H1 (cell line): ENCODE measurements at regions not wholly inside any gene's neighbourhood (a gene's known extent, or its start where the extent isn't known, plus 50 kb on each side); places are given as distances from the start of the nearest gene placed in this dataset.

ENCODE experiments used
- CTCF ChIA-PET: fragments of 300-600 bp; sonication (Branson Sonifier 250); formaldehyde crosslinking; loops from one replicate; lab custom pipeline; 2021; ENCODE audit not compliant: partially characterized antibody; lab: Charles Lee
- POLR2A ChIA-PET: fragments of 300-600 bp; sonication (Branson Sonifier 250); formaldehyde crosslinking; loops from one replicate; lab custom pipeline; 2021; ENCODE audit warnings: inconsistent platforms; ENCODE audit not compliant: partially characterized antibody; lab: Charles Lee
- DNase-seq, 2 experiments: peaks; one replicate each; pipeline versions ENCODE4 v3.0.0 to v3.0.0-alpha.2; 2010 to 2022; ENCODE audit warnings: low spot score in 2 of 2, low read depth in 1 of 2, mixed read lengths in 1 of 2
- FAIRE-seq: peaks from 2 replicates; lab custom pipeline; 2011; peaks lifted over from hg19 to GRCh38; lab: Jason Lieb, UNC
- H2AFZ ChIP-seq: 2 replicates; pipeline ENCODE4 v1.8.1; 2012; ENCODE audit warnings: low read length, inconsistent platforms
- H2AK5ac ChIP-seq: 2 replicates; pipeline ENCODE4 v1.6.1; 2013; ENCODE audit warnings: low read depth, low read length
- H2BK120ac ChIP-seq: replicated peaks from 2 replicates; pipeline ENCODE3; 2013; ENCODE audit warnings: low read depth, low read length, inconsistent platforms
- H2BK12ac ChIP-seq: 2 replicates; pipeline ENCODE4 v1.6.1; 2013; ENCODE audit warnings: low read depth, low read length
- H2BK15ac ChIP-seq: 2 replicates; pipeline ENCODE4 v1.6.1; 2013; ENCODE audit warnings: low read length
- H2BK20ac ChIP-seq: 2 replicates; pipeline ENCODE4 v1.6.1; 2013; ENCODE audit warnings: low read length
- H2BK5ac ChIP-seq: 2 replicates; pipeline ENCODE4 v1.6.1; 2013; ENCODE audit warnings: low read depth, low read length
- H3K14ac ChIP-seq: 2 replicates; pipeline ENCODE4 v1.6.1; 2013; ENCODE audit warnings: inconsistent platforms; ENCODE audit not compliant: insufficient read length
- H3K18ac ChIP-seq: 2 replicates; pipeline ENCODE4 v1.6.1; 2013; ENCODE audit warnings: low read length; ENCODE audit errors: extremely low read depth
- H3K23ac ChIP-seq: 2 replicates; pipeline ENCODE4 v1.6.1; 2013; ENCODE audit warnings: inconsistent platforms; ENCODE audit not compliant: insufficient read length
- H3K23me2 ChIP-seq: 2 replicates; pipeline ENCODE4 v1.6.1; 2013; ENCODE audit warnings: low read depth, low read length
- H3K27ac ChIP-seq: 2 replicates; pipeline ENCODE4 v1.6.1; 2011; ENCODE audit warnings: low read depth, low read length, inconsistent platforms
- H3K27me3 ChIP-seq, 4 experiments: replicated peaks in 1 of 4; 1 replicate in 1 of 4; 2 replicates in 3 of 4; pipeline versions ENCODE4 v1.6.1 to v1.8.1; 2011 to 2013; ENCODE audit warnings: low read length in 3 of 4, mild to moderate bottlenecking in 3 of 4, inconsistent platforms in 2 of 4, mixed read lengths in 2 of 4, moderate library complexity in 1 of 4; ENCODE audit not compliant: control insufficient read depth in 3 of 4, insufficient read depth in 3 of 4; ENCODE audit errors: extremely low read depth in 1 of 4
- H3K36me3 ChIP-seq, 4 experiments: 2 replicates each; pipeline versions ENCODE4 v1.6.1 to v1.8.1; 2011 to 2013; ENCODE audit warnings: mild to moderate bottlenecking in 4 of 4, low read length in 3 of 4, moderate library complexity in 2 of 4, control low read depth in 1 of 4, inconsistent platforms in 1 of 4; ENCODE audit not compliant: insufficient read depth in 4 of 4, control insufficient read depth in 2 of 4
- H3K4ac ChIP-seq: replicated peaks from 2 replicates; pipeline ENCODE3; 2013; ENCODE audit warnings: low read length, low read depth, mixed read lengths, inconsistent platforms; ENCODE audit not compliant: insufficient read length
- H3K4me1 ChIP-seq, 4 experiments: replicated peaks in 1 of 4; 1 replicate in 1 of 4; 2 replicates in 3 of 4; pipeline versions ENCODE4 v1.6.1 to v1.8.1; 2011 to 2013; ENCODE audit warnings: low read length in 3 of 4, inconsistent platforms in 2 of 4, mixed read lengths in 1 of 4; ENCODE audit not compliant: insufficient read depth in 4 of 4, control insufficient read depth in 3 of 4
- H3K4me2 ChIP-seq, 2 experiments: 2 replicates each; pipeline versions ENCODE4 v1.6.1 to v1.8.1; 2011 to 2013; ENCODE audit warnings: low read depth in 2 of 2, low read length in 2 of 2, control low read depth in 1 of 2, inconsistent platforms in 1 of 2, mild to moderate bottlenecking in 1 of 2; ENCODE audit not compliant: insufficient read depth in 1 of 2
- H3K4me3 ChIP-seq, 4 experiments: fragments of 200-600, 300-600 bp in 1 of 4; sonication (generic), shearing (Covaris generic), sonication (Bioruptor Twin) in 1 of 4; 2 replicates each; pipeline versions ENCODE4 v1.5.1 to v1.8.1; 2011 to 2016; ENCODE audit warnings: low read length in 4 of 4, low read depth in 3 of 4, control low read depth in 2 of 4, inconsistent platforms in 2 of 4, mild to moderate bottlenecking in 2 of 4, mixed read lengths in 1 of 4, moderate library complexity in 1 of 4; ENCODE audit not compliant: insufficient read depth in 2 of 4; ENCODE audit errors: extremely low read depth in 1 of 4
- H3K56ac ChIP-seq: replicated peaks from 2 replicates; pipeline ENCODE3; 2013; ENCODE audit warnings: low read depth, mild to moderate bottlenecking, mixed read lengths, low read length, inconsistent platforms; ENCODE audit not compliant: insufficient read length
- H3K79me1 ChIP-seq: 2 replicates; pipeline ENCODE4 v1.6.1; 2013; ENCODE audit warnings: low read depth, low read length, control low read depth
- H3K79me2 ChIP-seq, 2 experiments: 2 replicates each; pipeline versions ENCODE4 v1.6.1 to v1.8.1; 2012 to 2013; ENCODE audit warnings: low read length in 2 of 2, mild to moderate bottlenecking in 2 of 2, inconsistent platforms in 1 of 2; ENCODE audit not compliant: insufficient read depth in 2 of 2, control insufficient read depth in 1 of 2
- H3K9ac ChIP-seq, 4 experiments: replicated peaks in 1 of 4; 1 replicate in 1 of 4; 2 replicates in 3 of 4; pipeline versions ENCODE4 v1.6.1 to v1.8.1; 2011 to 2013; ENCODE audit warnings: low read depth in 3 of 4, low read length in 3 of 4, control low read depth in 2 of 4, mild to moderate bottlenecking in 2 of 4, moderate library complexity in 2 of 4, inconsistent platforms in 1 of 4; ENCODE audit errors: extremely low read depth in 1 of 4
- H3K9me3 ChIP-seq, 2 experiments: 2 replicates each; pipeline versions ENCODE4 v1.6.1 to v1.8.1; 2012 to 2013; ENCODE audit warnings: mild to moderate bottlenecking in 2 of 2, moderate library complexity in 2 of 2, control low read depth in 1 of 2, inconsistent platforms in 1 of 2, low read depth in 1 of 2, low read length in 1 of 2, mixed read lengths in 1 of 2; ENCODE audit not compliant: insufficient read depth in 2 of 2
- H4K20me1 ChIP-seq, 2 experiments: replicated peaks in 1 of 2; 2 replicates each; pipeline versions ENCODE3 to v1.8.1; 2011 to 2013; ENCODE audit warnings: inconsistent platforms in 2 of 2, low read length in 2 of 2, mild to moderate bottlenecking in 1 of 2; ENCODE audit not compliant: insufficient read depth in 2 of 2, control insufficient read depth in 1 of 2
- H4K5ac ChIP-seq: 2 replicates; pipeline ENCODE4 v1.6.1; 2013; ENCODE audit warnings: low read length, low read depth, mixed read lengths, inconsistent platforms; ENCODE audit not compliant: insufficient read length
- H4K8ac ChIP-seq: 2 replicates; pipeline ENCODE4 v1.8.0; 2013; ENCODE audit warnings: mild to moderate bottlenecking, moderate library complexity, low read length, inconsistent platforms; ENCODE audit not compliant: insufficient read depth; ENCODE audit errors: extremely low read depth
- H4K91ac ChIP-seq: replicated peaks from 2 replicates; pipeline ENCODE3; 2013; ENCODE audit warnings: low read length, mixed read lengths, inconsistent platforms; ENCODE audit not compliant: insufficient read length
- ASH2L ChIP-seq: fragments of 200-600, 300-600 bp; sonication (generic); IDR thresholded peaks from one replicate; pipeline ENCODE4 v1.7.1; 2017; ENCODE audit warnings: low read length
- BACH1 ChIP-seq: IDR thresholded peaks from 2 replicates; pipeline ENCODE4 v1.6.1; 2012; ENCODE audit warnings: low read length, improper control_type of control experiment
- CHD2 ChIP-seq: IDR thresholded peaks from 2 replicates; pipeline ENCODE4 v1.6.1; 2012; ENCODE audit warnings: low read length, improper control_type of control experiment
- JUN ChIP-seq: IDR thresholded peaks from 2 replicates; pipeline ENCODE4 v1.6.1; 2011; ENCODE audit warnings: low read depth, mild to moderate bottlenecking, improper control_type of control experiment, low read length
- JUND ChIP-seq: IDR thresholded peaks from 2 replicates; pipeline ENCODE4 v1.6.1; 2011; ENCODE audit warnings: mild to moderate bottlenecking, improper control_type of control experiment, low read length
- POLR2AphosphoS5 ChIP-seq: IDR thresholded peaks from 2 replicates; pipeline ENCODE4 v1.6.1; 2011; ENCODE audit warnings: low read depth, low read length
- RAD21 ChIP-seq, 2 experiments: IDR thresholded peaks in 1 of 2; conservative IDR thresholded peaks in 1 of 2; 2 replicates each; pipeline ENCODE4 v1.6.1; 2011; ENCODE audit warnings: low read depth in 2 of 2, low read length in 2 of 2, improper control_type of control experiment in 1 of 2, inconsistent platforms in 1 of 2, mild to moderate bottlenecking in 1 of 2, moderate library complexity in 1 of 2
- RFX5 ChIP-seq: IDR thresholded peaks from 2 replicates; pipeline ENCODE4 v1.6.1; 2011; ENCODE audit warnings: low read depth, low read length, improper control_type of control experiment, borderline replicate concordance
- SP1 ChIP-seq: IDR thresholded peaks from 2 replicates; pipeline ENCODE4 v1.6.1; 2011; ENCODE audit warnings: low read depth, low read length
- SRF ChIP-seq: IDR thresholded peaks from 2 replicates; pipeline ENCODE4 v1.6.1; 2011; ENCODE audit warnings: mild to moderate bottlenecking, low read depth, low read length, moderate library complexity
- TEAD4 ChIP-seq: IDR thresholded peaks from 2 replicates; pipeline ENCODE4 v1.6.1; 2012; ENCODE audit warnings: low read depth, low read length, inconsistent platforms, mixed read lengths
- WGBS, 2 experiments: shearing (Covaris generic) in 1 of 2; methylation state at CpG; one replicate each; pipeline versions ENCODE4 v1.1.6 to v1.1.7; 2013 to 2015; ENCODE audit warnings: low lambda C conversion rate in 2 of 2, mixed read lengths in 2 of 2, inconsistent platforms in 1 of 2, low coverage in 1 of 2, missing lambda C conversion rate in 1 of 2; ENCODE audit not compliant: insufficient replicate concordance in 2 of 2, insufficient coverage in 1 of 2, insufficient read length in 1 of 2; ENCODE audit errors: extremely low coverage in 1 of 2, missing lambda C conversion rate in 1 of 2; 5-methylcytosine and 5-hydroxymethylcytosine counted together
- TF ChIP-seq, protein P1 (sequence below): IDR thresholded peaks from 2 replicates; pipeline ENCODE4 v1.6.1; 2012; ENCODE audit warnings: low read length, inconsistent platforms
- TF ChIP-seq, protein P2 (sequence below): IDR thresholded peaks from 2 replicates; pipeline ENCODE4 v1.6.1; 2011; ENCODE audit warnings: low read length, improper control_type of control experiment

DNA sequence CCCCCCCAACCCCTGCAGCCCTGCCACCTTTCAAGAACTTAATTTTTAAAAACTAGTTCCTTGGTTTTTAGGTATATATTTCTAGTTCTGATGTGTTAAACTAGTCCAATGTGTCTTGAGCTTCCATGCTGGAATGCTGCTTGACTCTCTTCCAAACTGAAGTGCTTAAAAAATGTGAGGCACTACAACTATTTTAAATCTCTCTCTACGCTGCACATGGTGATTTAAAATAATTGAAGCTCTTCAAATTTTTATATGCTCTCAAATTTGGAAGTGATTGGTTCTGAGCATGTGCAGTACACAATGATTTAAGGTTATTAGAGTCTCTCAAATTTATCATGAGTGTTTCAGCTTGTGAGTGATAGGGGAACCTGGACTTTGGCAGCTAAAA, 192.6 kb upstream of the ZEB2 start:
- FAIRE-seq: no peak
- POLR2A ChIA-PET: no interaction called here
- CTCF ChIA-PET: no interaction called here
- TF ChIP-seq RFX5 (no peak), BACH1 (no peak), RAD21 (IDR thresholded peaks at IDR 0.05 in 1 of 2, conservative IDR thresholded peaks at IDR 0.05 in 1 of 2; ENCODE audit: low read depth in 2 of 2, low read length in 2 of 2) (no peak), JUND (no peak), TEAD4 (no peak), ASH2L (no peak), SP1 (no peak), CHD2 (no peak), SRF (no peak), POLR2AphosphoS5 (no peak), JUN (no peak)
- TF ChIP-seq, protein P1, sequence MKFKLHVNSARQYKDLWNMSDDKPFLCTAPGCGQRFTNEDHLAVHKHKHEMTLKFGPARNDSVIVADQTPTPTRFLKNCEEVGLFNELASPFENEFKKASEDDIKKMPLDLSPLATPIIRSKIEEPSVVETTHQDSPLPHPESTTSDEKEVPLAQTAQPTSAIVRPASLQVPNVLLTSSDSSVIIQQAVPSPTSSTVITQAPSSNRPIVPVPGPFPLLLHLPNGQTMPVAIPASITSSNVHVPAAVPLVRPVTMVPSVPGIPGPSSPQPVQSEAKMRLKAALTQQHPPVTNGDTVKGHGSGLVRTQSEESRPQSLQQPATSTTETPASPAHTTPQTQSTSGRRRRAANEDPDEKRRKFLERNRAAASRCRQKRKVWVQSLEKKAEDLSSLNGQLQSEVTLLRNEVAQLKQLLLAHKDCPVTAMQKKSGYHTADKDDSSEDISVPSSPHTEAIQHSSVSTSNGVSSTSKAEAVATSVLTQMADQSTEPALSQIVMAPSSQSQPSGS: no peak
- TF ChIP-seq, protein P2, sequence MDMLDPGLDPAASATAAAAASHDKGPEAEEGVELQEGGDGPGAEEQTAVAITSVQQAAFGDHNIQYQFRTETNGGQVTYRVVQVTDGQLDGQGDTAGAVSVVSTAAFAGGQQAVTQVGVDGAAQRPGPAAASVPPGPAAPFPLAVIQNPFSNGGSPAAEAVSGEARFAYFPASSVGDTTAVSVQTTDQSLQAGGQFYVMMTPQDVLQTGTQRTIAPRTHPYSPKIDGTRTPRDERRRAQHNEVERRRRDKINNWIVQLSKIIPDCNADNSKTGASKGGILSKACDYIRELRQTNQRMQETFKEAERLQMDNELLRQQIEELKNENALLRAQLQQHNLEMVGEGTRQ: no peak

More for the DNA sequence above, 192.6 kb upstream of the ZEB2 start:
- Histone ChIP-seq H3K18ac (no peak overlapping the region), H3K27me3 (no peaks in the 10 kb centered on the region), H2BK5ac (no peak overlapping the region), H4K8ac (no peak overlapping the region), H3K79me1 (no peaks in the 10 kb centered on the region), H3K14ac (no peak overlapping the region), H3K56ac (no peak overlapping the region), H4K5ac (no peak overlapping the region), H3K4me3 (no peak overlapping the region), H3K36me3 (no peaks in the 10 kb centered on the region), H3K4me1 (peaks cover 0 to 14% (median 8%) of the 10 kb centered on the region in 4 experiments; a peak in 4 of 7 replicates), H2BK12ac (no peak overlapping the region), H3K23ac (no peak overlapping the region), H2BK20ac (no peak overlapping the region), H3K9me3 (0 out of 4 replicates have a peak, but pooled peaks cover 0 to 2% of the 10 kb centered on the region in 2 experiments), H2BK120ac (no peak overlapping the region), H4K20me1 (no peaks in the 10 kb centered on the region), H4K91ac (no peak overlapping the region), H3K4ac (no peak overlapping the region), H3K27ac (no peak overlapping the region), H2AFZ (no peak overlapping the region), H2BK15ac (no peak overlapping the region), H3K23me2 (no peaks in the 10 kb centered on the region), H2AK5ac (no peak overlapping the region), H3K9ac (no peak overlapping the region), H3K79me2 (no peaks in the 10 kb centered on the region), H3K4me2 (peak overlapping the region; percentile 8 to 22; a peak in 2 of 4 replicates)
- no peak for DNase-seq
- WGBS, 2 experiments: 70% methylated on average over 1 of the region's 1 CpG; no CpG with 5 or more reads in 1 of the 2 experiments
